ENCODE measurements at regions not wholly inside any gene's neighbourhood (a gene's known extent, or its start where the extent isn't known, plus 50 kb on each side); places are given as distances from the start of the nearest gene placed in this dataset.
A peak's percentile ranks its signal among the peaks of the same experiment; 100 is the strongest.

GRCh38 chr15:95793231-95793630 is 537.3 kb upstream of the NR2F2 start:
- no peak overlapping the region for H3K4me3 ChIP-seq (ENCODE audit: low read length in 2 of 2)
- DNase-seq, result no peak
- no peaks in the 10 kb centered on the region for H3K27me3 ChIP-seq (ENCODE audit: insufficient read depth, low read length)
- no peak overlapping the region for H3K27ac ChIP-seq (ENCODE audit: low read depth, low read length)
- Mint-ChIP-seq H3K27ac (no peak overlapping the region), H3K9me3 (peaks cover 0 to 6% (median under 1%) of the 10 kb centered on the region in 8 donors), H3K4me3 (no peak overlapping the region), H3K4me1 (no peaks in the 10 kb centered on the region), H3K36me3 (no peaks in the 10 kb centered on the region), H3K27me3 (peaks cover 0 to 1% of the 10 kb centered on the region in 2 donors)
- POLR2A ChIA-PET (ENCODE audit: partially characterized antibody), result no interaction called here
- CTCF ChIA-PET (ENCODE audit: partially characterized antibody), result no interaction called here
- H3K4me1 ChIP-seq (ENCODE audit: insufficient read depth, low read length), result no peaks in the 10 kb centered on the region
- intact Hi-C loops (cut with micrococcal nuclease), result no loop called here
- no peaks in the 10 kb centered on the region for H3K36me3 ChIP-seq (ENCODE audit: insufficient read depth, low read length)
- no peaks in the 10 kb centered on the region for H3K9me3 ChIP-seq (ENCODE audit: control insufficient read depth in 1 of 2, low read length in 2 of 2)

- H3K27ac ChIP-seq (ENCODE audit: low read depth, low read length), result no peak overlapping the region
- CTCF ChIA-PET (ENCODE audit: partially characterized antibody), result no interaction called here
- no peaks in the 10 kb centered on the region for H3K4me1 ChIP-seq (ENCODE audit: insufficient read depth, low read length)
- Mint-ChIP-seq H3K9me3 (peaks cover 0 to 6% (median under 1%) of the 10 kb centered on the region in 8 donors), H3K4me1 (no peaks in the 10 kb centered on the region), H3K36me3 (no peaks in the 10 kb centered on the region), H3K4me3 (no peak overlapping the region), H3K27me3 (peaks cover 0 to 1% of the 10 kb centered on the region in 2 donors), H3K27ac (peak overlapping the region in 1 of 7 donors; percentile 47)
- H3K36me3 ChIP-seq (ENCODE audit: insufficient read depth, low read length), result no peaks in the 10 kb centered on the region
- H3K27me3 ChIP-seq (ENCODE audit: insufficient read depth, low read length), result no peaks in the 10 kb centered on the region
- H3K4me3 ChIP-seq (ENCODE audit: low read length in 2 of 2), result no peak overlapping the region
- no peak for DNase-seq
- intact Hi-C loops (cut with micrococcal nuclease), result no loop called here
- no peaks in the 10 kb centered on the region for H3K9me3 ChIP-seq (ENCODE audit: control insufficient read depth in 1 of 2, low read length in 2 of 2)
- POLR2A ChIA-PET (ENCODE audit: partially characterized antibody), result no interaction called here
Measured at GRCh38 chr15:95795386-95795785, 535.1 kb upstream of the NR2F2 start.

- intact Hi-C loops (cut with micrococcal nuclease), result no loop called here
- POLR2A ChIA-PET (ENCODE audit: partially characterized antibody), result no interaction called here
- no peak for DNase-seq
Measured at GRCh38 chr15:95799286-95800200, 531.0 kb upstream of the NR2F2 start.

GRCh38 chr15:95804484-95804883 is 526.0 kb upstream of the NR2F2 start:
- ChIA-PET CTCF (ENCODE audit: partially characterized antibody) (interaction anchor here (1.2 kb wide), 1 partner anchor 25 kb away, joined by 3 read pairs; no protein-coding TSS in a partner anchor), POLR2A (ENCODE audit: partially characterized antibody) (no interaction called here)
- no peaks in the 10 kb centered on the region for H3K27me3 ChIP-seq (ENCODE audit: insufficient read depth, low read length)
- Mint-ChIP-seq H3K36me3 (no peaks in the 10 kb centered on the region), H3K27me3 (no peaks in the 10 kb centered on the region), H3K9me3 (peaks cover 0 to 9% (median 5%) of the 10 kb centered on the region in 8 donors), H3K4me1 (peaks cover 0 to 13% (median 3%) of the 10 kb centered on the region in 4 donors), H3K27ac (no peak overlapping the region), H3K4me3 (no peak overlapping the region)
- DNase-seq, result no peak
- peaks cover 9% of the 10 kb centered on the region for H3K4me1 ChIP-seq (ENCODE audit: insufficient read depth, low read length)
- H3K36me3 ChIP-seq (ENCODE audit: insufficient read depth, low read length), result no peaks in the 10 kb centered on the region
- no peak overlapping the region for H3K4me3 ChIP-seq (ENCODE audit: low read length in 2 of 2)
- H3K9me3 ChIP-seq (ENCODE audit: control insufficient read depth in 1 of 2, low read length in 2 of 2), result no peaks in the 10 kb centered on the region
- intact Hi-C loops (cut with micrococcal nuclease), result no loop called here
- no peak overlapping the region for H3K27ac ChIP-seq (ENCODE audit: low read depth, low read length)

More at GRCh38 chr15:95799286-95800200, 531.0 kb upstream of the NR2F2 start:
- Histone ChIP-seq H3K27ac (ENCODE audit: low read depth, low read length) (no peak overlapping the region), H3K4me1 (ENCODE audit: insufficient read depth, low read length) (peaks cover 9% of the 10 kb centered on the region), H3K36me3 (ENCODE audit: insufficient read depth, low read length) (no peaks in the 10 kb centered on the region), H3K4me3 (ENCODE audit: low read length in 2 of 2) (no peak overlapping the region), H3K9me3 (ENCODE audit: control insufficient read depth in 1 of 2, low read length in 2 of 2) (no peaks in the 10 kb centered on the region), H3K27me3 (ENCODE audit: insufficient read depth, low read length) (no peaks in the 10 kb centered on the region)
- CTCF ChIA-PET (ENCODE audit: partially characterized antibody), result no interaction called here
- Mint-ChIP-seq H3K4me1 (peaks cover 0 to 13% (median 3%) of the 10 kb centered on the region in 4 donors), H3K36me3 (no peaks in the 10 kb centered on the region), H3K4me3 (no peak overlapping the region), H3K9me3 (peaks cover 0 to 6% (median 3%) of the 10 kb centered on the region in 8 donors), H3K27me3 (no peaks in the 10 kb centered on the region), H3K27ac (no peak overlapping the region)

- Mint-ChIP-seq H3K4me1 (no peaks in the 10 kb centered on the region), H3K9me3 (peaks cover 0 to 6% (median 1%) of the 10 kb centered on the region in 8 donors), H3K4me3 (no peak overlapping the region), H3K27me3 (no peaks in the 10 kb centered on the region), H3K36me3 (no peaks in the 10 kb centered on the region), H3K27ac (no peak overlapping the region)
- no peaks in the 10 kb centered on the region for H3K9me3 ChIP-seq (ENCODE audit: control insufficient read depth in 1 of 2, low read length in 2 of 2)
- no peak overlapping the region for H3K27ac ChIP-seq (ENCODE audit: low read depth, low read length)
- POLR2A ChIA-PET (ENCODE audit: partially characterized antibody), result no interaction called here
- H3K4me1 ChIP-seq (ENCODE audit: insufficient read depth, low read length), result no peaks in the 10 kb centered on the region
- intact Hi-C loops (cut with micrococcal nuclease), result no loop called here
- H3K4me3 ChIP-seq (ENCODE audit: low read length in 2 of 2), result no peak overlapping the region
- no peaks in the 10 kb centered on the region for H3K36me3 ChIP-seq (ENCODE audit: insufficient read depth, low read length)
- no peaks in the 10 kb centered on the region for H3K27me3 ChIP-seq (ENCODE audit: insufficient read depth, low read length)
- no peak for DNase-seq
- CTCF ChIA-PET (ENCODE audit: partially characterized antibody), result no interaction called here
Measured at GRCh38 chr15:95812491-95812890, 518.0 kb upstream of the NR2F2 start.

GRCh38 chr15:95814908-95815307 is 515.6 kb upstream of the NR2F2 start:
- peaks cover 0 to 5% (median 4%) of the 10 kb centered on the region in 8 donors for H3K9me3 Mint-ChIP-seq
- Histone ChIP-seq H3K36me3 (ENCODE audit: insufficient read depth, low read length) (no peaks in the 10 kb centered on the region), H3K9me3 (ENCODE audit: control insufficient read depth in 1 of 2, low read length in 2 of 2) (no peaks in the 10 kb centered on the region), H3K27ac (ENCODE audit: low read depth, low read length) (no peak overlapping the region), H3K4me3 (ENCODE audit: low read length in 2 of 2) (no peak overlapping the region), H3K27me3 (ENCODE audit: insufficient read depth, low read length) (no peaks in the 10 kb centered on the region), H3K4me1 (ENCODE audit: insufficient read depth, low read length) (no peaks in the 10 kb centered on the region)
- H3K36me3 Mint-ChIP-seq, result no peaks in the 10 kb centered on the region
- no peak overlapping the region for H3K4me3 Mint-ChIP-seq
- no peak overlapping the region for H3K27ac Mint-ChIP-seq
- DNase-seq, result no peak
- intact Hi-C loops (cut with micrococcal nuclease), result no loop called here
- ChIA-PET POLR2A (ENCODE audit: partially characterized antibody) (no interaction called here), CTCF (ENCODE audit: partially characterized antibody) (no interaction called here)
- no peaks in the 10 kb centered on the region for H3K27me3 Mint-ChIP-seq
- H3K4me1 Mint-ChIP-seq, result no peaks in the 10 kb centered on the region

- no peak overlapping the region for H3K27ac ChIP-seq (ENCODE audit: low read depth, low read length)
- no peaks in the 10 kb centered on the region for H3K4me1 ChIP-seq (ENCODE audit: insufficient read depth, low read length)
- H3K9me3 Mint-ChIP-seq, result peaks cover 0 to 5% (median 4%) of the 10 kb centered on the region in 8 donors
- intact Hi-C loops (cut with micrococcal nuclease), result no loop called here
- no peaks in the 10 kb centered on the region for H3K27me3 ChIP-seq (ENCODE audit: insufficient read depth, low read length)
- no peaks in the 10 kb centered on the region for H3K9me3 ChIP-seq (ENCODE audit: control insufficient read depth in 1 of 2, low read length in 2 of 2)
- CTCF ChIA-PET (ENCODE audit: partially characterized antibody), result no interaction called here
- no peak for DNase-seq
- POLR2A ChIA-PET (ENCODE audit: partially characterized antibody), result no interaction called here
- no peaks in the 10 kb centered on the region for H3K36me3 ChIP-seq (ENCODE audit: insufficient read depth, low read length)
- no peak overlapping the region for H3K4me3 ChIP-seq (ENCODE audit: low read length in 2 of 2)
- no peak overlapping the region for H3K27ac Mint-ChIP-seq
- H3K4me1 Mint-ChIP-seq, result no peaks in the 10 kb centered on the region
- H3K27me3 Mint-ChIP-seq, result no peaks in the 10 kb centered on the region
- H3K4me3 Mint-ChIP-seq, result no peak overlapping the region
- H3K36me3 Mint-ChIP-seq, result no peaks in the 10 kb centered on the region
Measured at GRCh38 chr15:95816591-95816990, 513.9 kb upstream of the NR2F2 start.

All from CD4-positive, alpha-beta memory T cell (primary cell).